HG02852 (cell line): ENCODE measurements at regions not wholly inside any gene's neighbourhood (a gene's known extent, or its start where the extent isn't known, plus 50 kb on each side); places are given as distances from the start of the nearest gene placed in this dataset.

ENCODE experiments used
- ATAC-seq: cut with Tn5 transposase; IDR thresholded peaks from one replicate; pipeline ENCODE4 v1.9.1; 2021; ENCODE audit warnings: mild to moderate bottlenecking, moderate library complexity; ENCODE audit not compliant: unreplicated experiment

- ATAC-seq = no peak
These were observed 1128.1 kb downstream of the BRINP3 start for GRCh38 chr1:189349607-189350006.

DNA sequence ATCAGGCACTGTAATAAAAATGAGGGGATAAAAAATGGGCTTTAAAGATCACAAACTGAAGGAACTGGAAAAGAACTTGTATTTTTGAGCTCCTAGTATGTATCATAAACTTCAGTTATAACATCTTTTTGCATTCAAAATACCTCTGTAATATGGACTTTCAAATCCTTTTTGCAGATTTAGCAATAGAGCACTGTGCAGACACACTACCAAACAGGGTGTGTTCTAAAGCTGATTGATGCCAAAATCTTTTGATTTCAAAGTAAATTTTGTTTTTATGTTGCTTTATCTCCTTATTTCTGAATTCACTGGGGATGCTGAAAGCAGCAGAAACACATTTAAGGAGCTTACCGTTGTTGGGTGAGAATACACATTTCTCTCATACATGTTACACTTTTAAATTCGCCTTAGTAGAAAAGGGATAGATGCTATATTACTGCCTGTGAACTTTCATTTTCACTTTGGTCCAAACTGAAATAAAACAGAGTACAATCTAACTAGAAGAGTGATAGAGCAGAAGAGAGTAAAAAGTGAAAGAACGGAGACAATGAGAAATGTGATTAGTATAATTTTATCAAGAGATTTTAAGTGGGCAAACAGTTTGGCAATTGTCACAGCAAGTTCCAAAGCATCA is 1126.6 kb downstream of the BRINP3 start:
- no peak for ATAC-seq

DNA sequence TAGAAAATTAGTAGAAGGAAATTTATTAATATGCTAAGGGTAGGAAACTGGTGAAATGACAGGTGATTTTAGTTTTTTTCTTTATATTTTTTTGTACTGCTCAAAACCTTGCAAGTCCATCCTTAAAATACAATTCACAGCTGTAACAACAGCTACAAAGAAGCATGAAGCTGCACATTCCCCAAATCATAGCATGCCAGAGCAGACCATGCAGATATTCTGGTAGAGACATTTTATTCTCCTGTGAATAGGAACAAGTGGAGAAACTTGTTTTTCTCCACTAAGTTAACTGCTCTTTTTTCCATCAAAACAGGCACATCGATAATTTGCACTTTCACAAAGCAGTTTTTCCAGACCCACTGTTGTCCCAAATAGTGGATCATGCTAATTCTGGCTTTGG is 1125.7 kb downstream of the BRINP3 start:
- ATAC-seq = no peak

DNA sequence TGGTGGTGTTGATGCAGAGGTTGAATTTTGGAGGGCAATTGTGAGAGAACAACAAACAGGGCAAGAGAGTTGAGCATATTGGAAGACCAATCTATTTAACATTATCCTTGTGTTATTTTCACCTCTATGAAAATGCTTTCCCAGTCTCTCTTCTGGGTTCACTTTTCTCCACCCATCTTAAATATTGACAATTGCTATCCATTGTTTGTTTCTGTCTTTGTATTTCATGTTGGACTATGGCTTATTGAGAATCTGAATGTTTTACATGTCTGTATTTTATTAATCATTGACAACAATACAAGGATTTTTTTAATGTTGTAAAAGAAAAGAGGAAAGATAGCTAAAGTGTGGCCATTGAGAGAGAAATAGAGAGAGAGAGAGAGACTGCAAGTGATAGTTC is 1121.5 kb downstream of the BRINP3 start:
- no peak for ATAC-seq

- ATAC-seq = no peak
These were observed 1120.3 kb downstream of the BRINP3 start for GRCh38 chr1:189357317-189357716.

DNA sequence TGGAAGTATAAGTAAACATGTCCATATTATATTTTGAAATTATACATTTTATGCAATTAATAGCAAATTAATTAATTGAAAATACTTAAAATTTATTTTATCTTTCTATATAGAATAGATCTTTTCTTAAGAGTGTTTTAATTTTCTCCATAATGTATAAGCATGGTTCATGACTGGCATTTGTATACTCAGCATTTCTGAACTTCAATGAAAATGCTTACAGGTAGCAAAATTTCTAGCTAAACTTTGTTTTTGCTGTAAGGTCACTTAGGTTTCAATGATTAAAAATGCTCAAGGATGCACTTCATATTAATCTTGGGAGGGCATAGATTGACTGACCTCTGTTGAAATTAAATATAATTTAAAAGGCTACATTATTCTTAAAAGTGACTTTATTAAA is 1108.1 kb downstream of the BRINP3 start:
- no peak for ATAC-seq

DNA sequence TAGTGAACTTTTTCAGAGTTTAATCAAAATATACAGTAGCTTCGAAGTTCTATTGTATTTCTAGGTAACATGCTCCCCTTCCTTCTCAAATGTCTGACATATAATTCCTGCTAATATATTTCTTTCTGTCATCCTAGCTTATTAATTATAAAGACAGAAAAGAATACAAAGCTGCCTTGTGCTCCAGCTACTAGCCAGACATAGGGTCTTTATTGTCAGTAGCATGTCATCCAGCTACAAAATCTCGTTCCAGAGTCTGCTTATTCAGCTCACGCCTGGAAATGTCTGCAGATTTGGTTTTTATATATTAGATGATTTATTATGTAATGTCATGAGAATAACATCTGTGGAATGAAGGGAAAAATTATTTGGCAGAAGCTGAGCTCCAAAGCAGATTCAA is 1102.8 kb downstream of the BRINP3 start:
- ATAC-seq = no peak

DNA sequence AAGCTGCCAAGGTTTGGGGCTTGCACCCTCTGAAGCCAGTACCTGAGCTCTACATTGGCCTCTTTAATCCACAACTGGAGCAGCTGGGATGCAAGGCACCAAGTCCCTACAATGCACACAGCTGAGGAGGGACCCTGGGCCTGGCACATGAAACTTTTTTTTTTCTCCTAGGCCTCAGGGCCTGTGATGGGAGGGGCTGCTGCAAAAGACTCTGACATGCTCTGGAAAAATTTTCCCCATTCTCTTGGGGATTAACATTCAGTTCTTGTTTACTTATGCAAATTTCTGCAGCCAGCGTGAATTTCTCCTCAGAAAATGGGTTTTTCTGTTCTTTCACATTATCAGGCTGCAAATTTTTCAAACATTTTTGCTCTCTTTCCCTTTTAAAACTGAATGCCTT is 1072.2 kb downstream of the BRINP3 start:
- ATAC-seq = no peak

- no peak for ATAC-seq
These were observed 1067.9 kb downstream of the BRINP3 start for GRCh38 chr1:189409774-189410173.

DNA sequence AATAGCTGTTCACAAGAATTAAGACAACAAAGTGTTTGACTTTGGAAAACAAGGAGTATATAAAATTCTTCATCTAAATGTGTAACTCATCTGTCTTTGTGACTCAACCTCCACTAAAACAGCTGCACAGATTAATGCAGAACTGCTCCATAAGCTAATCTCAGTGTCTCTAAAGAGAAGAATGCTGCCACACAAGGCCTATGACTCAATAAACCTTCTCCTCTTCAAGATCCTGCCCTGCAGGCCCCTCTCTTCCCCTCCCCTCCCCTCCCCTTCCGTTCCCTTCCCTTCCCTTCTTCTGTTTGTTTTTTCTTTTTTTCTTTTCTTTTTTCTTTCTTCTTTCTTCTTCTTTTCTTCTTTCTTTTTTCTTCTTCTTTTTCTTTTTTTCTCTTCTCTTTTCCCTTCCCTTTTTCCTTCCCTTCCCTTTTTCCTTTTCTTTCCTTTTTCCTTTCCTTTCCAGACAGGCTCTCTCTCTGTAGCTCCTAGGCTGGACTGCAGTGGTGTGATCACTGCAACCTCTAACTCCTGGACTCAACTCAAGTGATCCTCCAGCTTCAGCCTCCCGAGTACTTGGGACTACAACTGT is 1052.8 kb downstream of the BRINP3 start:
- no peak for ATAC-seq

GRCh38 chr1:189429610-189430009 is 1048.1 kb downstream of the BRINP3 start:
- no peak for ATAC-seq

- ATAC-seq = no peak
These were observed 1046.2 kb downstream of the BRINP3 start for GRCh38 chr1:189431447-189431846.

- ATAC-seq = no peak
These were observed 1044.9 kb downstream of the BRINP3 start for GRCh38 chr1:189432753-189433152.

DNA sequence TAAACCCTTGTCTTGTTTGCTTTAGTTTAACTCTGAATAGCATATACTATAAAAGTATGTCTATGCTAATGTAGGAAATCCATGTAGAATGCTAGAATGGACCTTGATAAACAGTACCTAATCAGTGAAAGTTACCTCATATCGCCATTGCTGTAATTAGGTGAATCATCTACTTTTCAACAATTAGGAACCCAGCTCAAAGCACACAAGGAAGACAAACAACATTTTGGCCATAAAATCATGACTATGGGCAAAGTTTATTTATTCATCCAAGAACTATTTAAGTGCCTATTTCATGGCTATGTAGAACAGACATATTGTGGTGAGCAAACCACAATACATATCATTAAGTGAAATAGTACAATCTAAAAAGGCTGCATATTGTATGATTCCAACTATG is 1043.2 kb downstream of the BRINP3 start:
- ATAC-seq = no peak

DNA sequence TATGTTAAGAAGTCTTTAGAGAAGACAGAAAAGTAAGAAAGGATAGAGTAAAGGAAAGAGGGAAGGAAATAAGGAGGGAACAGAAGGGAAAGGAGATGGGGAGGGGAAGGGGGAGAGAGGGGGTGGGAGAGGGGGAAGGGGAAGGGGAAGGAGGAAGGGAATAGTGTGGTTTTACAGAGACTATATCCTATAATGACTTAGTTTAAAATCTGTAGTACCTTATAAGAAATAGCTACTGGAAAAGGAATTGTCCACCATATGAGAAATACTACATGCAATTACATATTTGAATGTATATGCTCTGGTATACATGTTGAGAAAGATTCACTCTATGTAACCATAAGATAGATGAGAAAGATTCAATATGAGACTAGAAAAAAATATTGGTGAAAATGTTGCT is 1042.3 kb downstream of the BRINP3 start:
- ATAC-seq = no peak

DNA sequence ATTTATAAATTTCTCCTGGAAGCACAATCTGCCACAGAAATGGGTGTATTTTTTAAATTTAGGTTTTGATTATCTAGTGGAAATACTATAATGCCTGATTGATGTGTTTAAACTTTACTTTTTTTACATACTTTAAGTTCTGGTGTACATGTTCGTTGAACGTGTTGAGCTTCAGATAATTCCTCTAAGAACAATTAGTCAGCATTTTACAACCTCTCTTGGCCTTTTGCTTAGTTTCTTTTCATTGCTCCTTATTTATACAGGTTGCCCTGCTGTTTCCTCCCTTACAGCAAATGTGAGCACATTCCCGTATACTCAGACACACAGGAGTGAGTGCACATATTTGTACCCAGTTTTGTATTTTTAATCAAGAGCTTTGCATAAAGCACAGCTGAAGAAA is 1038.9 kb downstream of the BRINP3 start:
- no peak for ATAC-seq

DNA sequence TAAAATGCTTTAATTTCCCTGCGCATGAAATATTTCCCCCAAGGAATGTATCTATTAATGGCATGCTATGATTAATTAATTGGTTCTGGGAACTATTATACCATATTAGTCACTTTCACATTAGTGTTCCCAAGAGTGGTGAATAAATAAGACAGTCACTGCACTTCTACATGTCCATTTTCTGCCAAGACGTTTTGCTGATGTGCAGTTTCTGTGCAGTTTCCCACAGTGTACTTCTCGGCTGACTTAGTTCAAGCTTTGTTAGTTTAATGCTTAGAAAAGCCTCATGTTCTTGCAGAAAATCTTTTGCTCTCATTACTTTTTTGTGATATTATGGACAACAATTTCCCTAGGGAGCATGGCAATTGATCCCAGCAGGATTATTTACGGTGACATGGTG is 1014.5 kb downstream of the BRINP3 start:
- no peak for ATAC-seq

GRCh38 chr1:189496768-189497167 is 980.9 kb downstream of the BRINP3 start:
- ATAC-seq = no peak

DNA sequence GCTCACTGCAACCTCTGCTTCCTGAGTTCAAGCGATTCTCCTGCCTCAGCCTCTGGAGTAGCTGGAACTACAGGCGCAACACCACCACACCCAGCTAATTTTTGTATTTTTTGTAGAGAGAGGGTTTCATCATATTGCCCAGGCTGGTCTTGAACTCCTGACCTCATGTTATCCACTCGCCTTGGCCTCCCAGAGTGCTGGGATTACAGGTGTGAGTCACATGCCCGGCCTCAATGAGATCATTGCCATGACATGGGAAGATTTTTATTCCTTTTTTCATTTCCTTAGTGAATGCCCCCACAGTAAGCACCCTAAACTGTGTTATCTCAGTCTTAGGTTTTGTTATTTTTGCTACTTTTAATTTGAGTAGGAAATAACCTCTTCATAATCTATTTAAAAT is 977.9 kb downstream of the BRINP3 start:
- ATAC-seq = no peak

DNA sequence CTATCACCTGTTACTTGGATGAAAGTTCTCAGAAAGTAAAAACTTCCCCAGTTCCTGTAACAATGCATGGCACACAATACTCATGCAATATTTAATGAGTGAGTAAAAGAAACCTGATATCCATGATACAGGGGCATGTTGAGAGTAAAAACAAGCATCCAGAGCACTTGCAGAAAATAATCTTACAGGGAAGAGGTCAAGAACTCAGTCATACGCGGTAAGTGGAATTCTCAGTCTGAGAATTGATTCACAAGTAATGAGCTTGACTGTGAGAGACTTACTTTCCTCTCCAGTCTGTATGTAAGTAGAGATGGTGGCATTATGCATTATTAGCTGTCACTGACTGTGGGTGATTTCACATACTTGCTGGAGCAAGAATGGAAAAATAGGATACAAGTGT is 976.9 kb downstream of the BRINP3 start:
- no peak for ATAC-seq

DNA sequence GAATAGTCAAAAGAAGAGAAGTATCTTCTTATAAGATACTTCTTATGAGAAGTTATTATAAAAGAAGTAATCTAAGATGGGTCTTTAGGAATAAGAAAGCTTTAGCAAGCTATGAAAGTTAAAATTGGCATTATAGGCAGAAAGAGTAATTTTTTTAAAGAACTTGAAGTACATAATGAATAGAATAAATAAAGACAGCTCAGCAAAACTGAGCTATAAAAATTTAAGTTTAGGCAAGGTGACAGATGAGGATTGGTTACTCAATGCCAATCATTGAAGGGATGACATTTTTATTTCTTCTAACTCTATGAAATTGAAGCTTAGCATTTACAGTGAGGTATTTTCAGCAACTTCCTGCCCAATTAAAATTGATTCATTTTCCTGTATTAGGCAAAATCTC is 966.8 kb downstream of the BRINP3 start:
- no peak for ATAC-seq

DNA sequence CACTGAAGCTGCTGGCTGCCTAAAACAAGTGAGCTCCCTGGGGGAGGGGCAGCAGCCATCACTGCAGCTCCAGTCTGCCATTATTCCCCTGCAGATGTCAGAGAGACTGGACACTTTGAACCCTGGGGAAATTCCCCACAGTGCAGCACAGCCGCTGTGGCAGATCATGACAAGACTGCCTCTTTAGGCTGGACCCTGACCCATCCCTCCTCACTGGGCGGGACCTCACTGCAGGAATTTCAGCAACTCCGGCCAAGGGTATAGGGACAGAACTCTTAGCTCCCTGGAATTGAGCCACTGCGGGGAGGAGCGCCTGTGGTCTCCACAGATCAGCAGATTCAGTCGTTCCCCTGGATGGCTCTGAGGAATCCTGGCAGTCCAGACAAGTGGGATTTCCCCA is 964.6 kb downstream of the BRINP3 start:
- no peak for ATAC-seq

DNA sequence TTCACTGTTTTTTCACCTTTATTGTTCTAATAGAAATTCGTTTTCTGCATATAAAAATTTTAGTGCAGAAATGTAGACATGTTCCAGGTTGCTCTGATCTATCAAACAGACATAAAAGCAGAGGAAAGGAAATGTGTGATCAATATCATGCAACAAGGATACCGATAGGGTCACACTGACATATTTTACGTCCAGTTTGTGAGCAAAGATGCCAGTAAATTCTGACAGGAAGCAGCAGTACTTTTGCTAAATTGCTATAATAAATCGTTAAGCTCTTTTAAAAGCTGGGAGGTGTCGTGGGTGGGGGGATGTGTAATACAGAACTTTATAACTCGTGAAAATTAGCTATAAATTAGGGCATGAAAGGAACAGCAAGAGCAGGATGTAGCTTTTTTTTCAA is 955.2 kb downstream of the BRINP3 start:
- no peak for ATAC-seq
